Testis (tissue), 2 donors: ENCODE measurements at regions not wholly inside any gene's neighbourhood (a gene's known extent, or its start where the extent isn't known, plus 50 kb on each side); places are given as distances from the start of the nearest gene placed in this dataset.

Source experiments
- DNase-seq: peaks from one replicate; pipeline ENCODE4 v3.0.0-alpha.2; 2019
- H3K27ac ChIP-seq, 2 donors: fragments of 200-600 bp; sonication (generic); one replicate each; pipeline ENCODE4 v1.5.1; 2019
- H3K27me3 ChIP-seq: fragments of 200-600 bp; sonication (generic); one replicate; pipeline ENCODE4 v1.5.1; 2019
- H3K36me3 ChIP-seq: fragments of 200-600 bp; sonication (generic); one replicate; pipeline ENCODE4 v1.5.1; 2017; ENCODE audit warnings: low read depth; ENCODE audit errors: missing control alignments
- H3K4me1 ChIP-seq: fragments of 200-600 bp; sonication (generic); one replicate; pipeline ENCODE4 v1.5.1; 2019
- H3K4me3 ChIP-seq, 2 donors: fragments of 200-600 bp; sonication (generic); one replicate each; pipeline ENCODE4 v1.5.1; 2017 to 2019
- H3K9me3 ChIP-seq: fragments of 200-600 bp; sonication (generic); one replicate; pipeline ENCODE4 v1.5.1; 2017
- POLR2A ChIP-seq: fragments of 450-650 bp; IDR thresholded peaks from one replicate; pipeline ENCODE4 v1.6.1; 2017; ENCODE audit warnings: antibody characterized with exemption, mild to moderate bottlenecking, moderate library complexity
- WGBS, 2 donors: methylation state at CpG; one replicate each; pipeline ENCODE4 v1.1.5; 2018; 5-methylcytosine and 5-hydroxymethylcytosine counted together
- intact Hi-C: fragments of 100-400 bp; cut with DNase I; formaldehyde crosslinking; loops from one replicate; pipeline ENCODE4 v1.15.1; 2023; ENCODE audit warnings: low total_unique reads
- TF ChIP-seq, protein P1 (sequence below), 3 experiments: fragments of 450-650 bp in 2 of 3; fragments of 200-600 bp in 1 of 3; sonication (generic) in 1 of 3; IDR thresholded peaks; one replicate each; pipeline ENCODE4 v1.5.1; 2016 to 2019; ENCODE audit warnings: antibody characterized with exemption in 3 of 3, mild to moderate bottlenecking in 2 of 3, moderate library complexity in 1 of 3

DNA sequence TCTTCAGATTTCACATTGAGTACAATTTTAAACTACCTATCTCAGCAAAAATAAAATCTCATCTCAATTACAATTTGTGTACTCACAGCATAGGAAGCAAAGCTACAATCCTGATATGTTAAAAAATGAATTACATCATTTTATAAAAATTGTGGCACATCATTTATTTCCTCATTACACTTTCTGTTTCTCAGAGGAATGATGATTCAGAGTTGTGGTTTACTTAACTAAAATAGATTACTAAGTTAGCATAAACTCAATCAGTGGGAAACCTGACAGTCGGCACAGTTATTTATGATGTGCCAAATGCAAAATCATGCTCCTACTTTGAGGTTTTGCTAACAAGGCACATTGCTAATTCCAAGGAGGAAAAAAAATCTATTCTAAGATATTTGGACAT lies 325.0 kb downstream of the FBXO8 start:
- H3K27me3 ChIP-seq: no peaks in the 10 kb centered on the region
- intact Hi-C loops: no loop called here

GRCh38 chr4:173943547-173943946 lies 339.9 kb downstream of the FBXO8 start:
- no peaks in the 10 kb centered on the region for H3K36me3 ChIP-seq
- H3K4me1 ChIP-seq: no peaks in the 10 kb centered on the region
- DNase-seq: no peak
- H3K4me3 ChIP-seq: no peak overlapping the region
- H3K27ac ChIP-seq: no peak overlapping the region
- H3K27me3 ChIP-seq: no peaks in the 10 kb centered on the region
- intact Hi-C loops: no loop called here
- WGBS, 2 donors: 53 to 83% methylated on average over 1 of the region's 1 CpG
- TF ChIP-seq, protein P1, sequence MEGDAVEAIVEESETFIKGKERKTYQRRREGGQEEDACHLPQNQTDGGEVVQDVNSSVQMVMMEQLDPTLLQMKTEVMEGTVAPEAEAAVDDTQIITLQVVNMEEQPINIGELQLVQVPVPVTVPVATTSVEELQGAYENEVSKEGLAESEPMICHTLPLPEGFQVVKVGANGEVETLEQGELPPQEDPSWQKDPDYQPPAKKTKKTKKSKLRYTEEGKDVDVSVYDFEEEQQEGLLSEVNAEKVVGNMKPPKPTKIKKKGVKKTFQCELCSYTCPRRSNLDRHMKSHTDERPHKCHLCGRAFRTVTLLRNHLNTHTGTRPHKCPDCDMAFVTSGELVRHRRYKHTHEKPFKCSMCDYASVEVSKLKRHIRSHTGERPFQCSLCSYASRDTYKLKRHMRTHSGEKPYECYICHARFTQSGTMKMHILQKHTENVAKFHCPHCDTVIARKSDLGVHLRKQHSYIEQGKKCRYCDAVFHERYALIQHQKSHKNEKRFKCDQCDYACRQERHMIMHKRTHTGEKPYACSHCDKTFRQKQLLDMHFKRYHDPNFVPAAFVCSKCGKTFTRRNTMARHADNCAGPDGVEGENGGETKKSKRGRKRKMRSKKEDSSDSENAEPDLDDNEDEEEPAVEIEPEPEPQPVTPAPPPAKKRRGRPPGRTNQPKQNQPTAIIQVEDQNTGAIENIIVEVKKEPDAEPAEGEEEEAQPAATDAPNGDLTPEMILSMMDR (IDR thresholded peaks at IDR 0.05): no peak
- TF ChIP-seq POLR2A: no peak
- no peaks in the 10 kb centered on the region for H3K9me3 ChIP-seq

More for the DNA sequence above, 325.0 kb downstream of the FBXO8 start:
- no peak for TF ChIP-seq POLR2A
- TF ChIP-seq, protein P1 (IDR thresholded peaks at IDR 0.05): no peak
- DNase-seq: no peak
- H3K27ac ChIP-seq: no peak overlapping the region
- 44 to 76% methylated on average over 1 of the region's 1 CpG for WGBS, 2 donors
- no peaks in the 10 kb centered on the region for H3K9me3 ChIP-seq
- no peak overlapping the region for H3K4me3 ChIP-seq
- no peaks in the 10 kb centered on the region for H3K36me3 ChIP-seq
- H3K4me1 ChIP-seq: no peaks in the 10 kb centered on the region

GRCh38 chr4:173940146-173940545 lies 343.3 kb downstream of the FBXO8 start:
- WGBS, 2 donors: 70 to 73% methylated on average over 5 of the region's 5 CpGs
- Histone ChIP-seq H3K27ac (no peak overlapping the region), H3K27me3 (no peaks in the 10 kb centered on the region), H3K36me3 (no peaks in the 10 kb centered on the region), H3K4me3 (no peak overlapping the region), H3K9me3 (no peaks in the 10 kb centered on the region), H3K4me1 (no peaks in the 10 kb centered on the region)
- TF ChIP-seq, protein P1 (IDR thresholded peaks at IDR 0.05): no peak
- no peak for TF ChIP-seq POLR2A
- intact Hi-C loops: no loop called here
- DNase-seq: no peak

GRCh38 chr4:173937631-173938270 lies 345.7 kb downstream of the FBXO8 start:
- no peaks in the 10 kb centered on the region for H3K36me3 ChIP-seq
- WGBS, 2 donors: 84 to 87% methylated on average over 2 of the region's 2 CpGs
- no peak overlapping the region for H3K4me3 ChIP-seq
- no peak for TF ChIP-seq POLR2A
- TF ChIP-seq, protein P1 (IDR thresholded peaks at IDR 0.05): no peak
- H3K9me3 ChIP-seq: no peaks in the 10 kb centered on the region
- no peak overlapping the region for H3K27ac ChIP-seq
- intact Hi-C loops: no loop called here
- DNase-seq: no peak
- H3K27me3 ChIP-seq: no peaks in the 10 kb centered on the region
- H3K4me1 ChIP-seq: no peaks in the 10 kb centered on the region

DNA sequence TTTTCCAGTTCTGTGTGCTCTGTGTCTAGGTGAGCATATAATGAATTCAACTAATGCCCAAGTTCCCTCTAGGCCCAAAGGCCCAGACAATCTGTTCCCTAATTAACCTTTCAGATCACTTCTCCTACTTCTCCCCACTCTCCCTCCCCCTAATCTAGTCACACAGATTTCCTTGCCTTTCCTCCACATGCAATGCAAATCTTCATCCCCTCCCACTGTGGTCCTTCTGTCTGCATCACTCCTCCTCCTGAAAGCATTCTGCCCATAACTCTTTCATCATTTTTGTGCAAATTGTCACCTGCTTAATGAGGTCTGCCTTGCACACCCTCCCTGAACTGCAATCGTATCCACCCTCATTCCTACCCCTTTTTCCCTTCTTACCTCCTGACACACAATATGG lies 346.6 kb downstream of the FBXO8 start:
- no peaks in the 10 kb centered on the region for H3K9me3 ChIP-seq
- no peaks in the 10 kb centered on the region for H3K27me3 ChIP-seq
- H3K27ac ChIP-seq: no peak overlapping the region
- intact Hi-C loops: no loop called here
- H3K36me3 ChIP-seq: no peaks in the 10 kb centered on the region
- WGBS, 2 donors: 68 to 79% methylated on average over 1 of the region's 1 CpG
- H3K4me3 ChIP-seq: no peak overlapping the region
- DNase-seq: no peak
- TF ChIP-seq POLR2A: no peak
- TF ChIP-seq, protein P1 (IDR thresholded peaks at IDR 0.05): no peak
- H3K4me1 ChIP-seq: no peaks in the 10 kb centered on the region
